GM21423 (cell line): ENCODE measurements at regions not wholly inside any gene's neighbourhood (a gene's known extent, or its start where the extent isn't known, plus 50 kb on each side); places are given as distances from the start of the nearest gene placed in this dataset.
"Not testable (repeated sequence)": the region's sequence is repeated elsewhere in the genome, so short reads cannot be mapped to it uniquely, and the experiment has no call there.

Experiments
- ATAC-seq: cut with Tn5 transposase; IDR thresholded peaks from one replicate; pipeline ENCODE4 v1.9.1; 2021; ENCODE audit warnings: mild to moderate bottlenecking, moderate library complexity; ENCODE audit not compliant: unreplicated experiment

GRCh38 chr6:96276305-96276704, 245.3 kb upstream of the UFL1 start:
- ATAC-seq: no peak

- ATAC-seq: no peak
Measured at GRCh38 chr6:96276856-96277255, 244.8 kb upstream of the UFL1 start.

GRCh38 chr6:96279084-96279483, 242.5 kb upstream of the UFL1 start:
- ATAC-seq: no peak

- no peak for ATAC-seq
Measured at GRCh38 chr6:96286503-96286902, 235.1 kb upstream of the UFL1 start.

GRCh38 chr6:96299525-96299924, 222.1 kb upstream of the UFL1 start:
- no peak for ATAC-seq

- no peak for ATAC-seq
Measured at GRCh38 chr6:96301023-96301422, 220.6 kb upstream of the UFL1 start.

GRCh38 chr6:96301781-96302180, 219.8 kb upstream of the UFL1 start:
- no peak for ATAC-seq

- no peak for ATAC-seq
Measured at GRCh38 chr6:96302991-96303390, 218.6 kb upstream of the UFL1 start.

GRCh38 chr6:96304997-96305396, 216.6 kb upstream of the UFL1 start:
- peak; percentile 84 for ATAC-seq

GRCh38 chr6:96330884-96331283, 190.7 kb upstream of the UFL1 start:
- ATAC-seq: no peak

- ATAC-seq: no peak
Measured at GRCh38 chr6:96340164-96340563, 181.4 kb upstream of the UFL1 start.

- ATAC-seq: no peak
Measured at GRCh38 chr6:96345501-96345900, 176.1 kb upstream of the UFL1 start.

GRCh38 chr6:96381246-96381645, 140.4 kb upstream of the UFL1 start:
- ATAC-seq: no peak

- ATAC-seq: no peak
Measured at GRCh38 chr6:96391776-96392360, 129.7 kb upstream of the UFL1 start.

GRCh38 chr6:96394727-96395126, 126.9 kb upstream of the UFL1 start:
- ATAC-seq: no peak

GRCh38 chr6:96410467-96410866, 111.1 kb upstream of the UFL1 start:
- no peak for ATAC-seq

GRCh38 chr6:96420294-96420693, 101.3 kb upstream of the UFL1 start:
- no peak for ATAC-seq

GRCh38 chr6:96433950-96434349, 87.7 kb upstream of the UFL1 start:
- ATAC-seq: no peak

GRCh38 chr6:96436398-96436797, 85.2 kb upstream of the UFL1 start:
- ATAC-seq: no peak

GRCh38 chr6:96437228-96437627, 84.4 kb upstream of the UFL1 start:
- ATAC-seq: not testable (repeated sequence)

- ATAC-seq: no peak
Measured at GRCh38 chr6:96450082-96450769, 71.4 kb upstream of the UFL1 start.

- ATAC-seq: no peak
Measured at GRCh38 chr6:96450770-96451130, 70.9 kb upstream of the UFL1 start.

GRCh38 chr6:96458771-96459170, 62.8 kb upstream of the UFL1 start:
- ATAC-seq: no peak
